ENCODE measurements at regions not wholly inside any gene's neighbourhood (a gene's known extent, or its start where the extent isn't known, plus 50 kb on each side); places are given as distances from the start of the nearest gene placed in this dataset.

- no peak for TF ChIP-seq ZFX (IDR thresholded peaks at IDR 0.05)
- TF ChIP-seq, protein P1, sequence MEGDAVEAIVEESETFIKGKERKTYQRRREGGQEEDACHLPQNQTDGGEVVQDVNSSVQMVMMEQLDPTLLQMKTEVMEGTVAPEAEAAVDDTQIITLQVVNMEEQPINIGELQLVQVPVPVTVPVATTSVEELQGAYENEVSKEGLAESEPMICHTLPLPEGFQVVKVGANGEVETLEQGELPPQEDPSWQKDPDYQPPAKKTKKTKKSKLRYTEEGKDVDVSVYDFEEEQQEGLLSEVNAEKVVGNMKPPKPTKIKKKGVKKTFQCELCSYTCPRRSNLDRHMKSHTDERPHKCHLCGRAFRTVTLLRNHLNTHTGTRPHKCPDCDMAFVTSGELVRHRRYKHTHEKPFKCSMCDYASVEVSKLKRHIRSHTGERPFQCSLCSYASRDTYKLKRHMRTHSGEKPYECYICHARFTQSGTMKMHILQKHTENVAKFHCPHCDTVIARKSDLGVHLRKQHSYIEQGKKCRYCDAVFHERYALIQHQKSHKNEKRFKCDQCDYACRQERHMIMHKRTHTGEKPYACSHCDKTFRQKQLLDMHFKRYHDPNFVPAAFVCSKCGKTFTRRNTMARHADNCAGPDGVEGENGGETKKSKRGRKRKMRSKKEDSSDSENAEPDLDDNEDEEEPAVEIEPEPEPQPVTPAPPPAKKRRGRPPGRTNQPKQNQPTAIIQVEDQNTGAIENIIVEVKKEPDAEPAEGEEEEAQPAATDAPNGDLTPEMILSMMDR (conservative IDR thresholded peaks at IDR 0.05) = no peak
- no peak overlapping the region for H3K27ac ChIP-seq
These were observed 171.4 kb upstream of the AFDN start for GRCh38 chr6:167655174-167655821.

DNA sequence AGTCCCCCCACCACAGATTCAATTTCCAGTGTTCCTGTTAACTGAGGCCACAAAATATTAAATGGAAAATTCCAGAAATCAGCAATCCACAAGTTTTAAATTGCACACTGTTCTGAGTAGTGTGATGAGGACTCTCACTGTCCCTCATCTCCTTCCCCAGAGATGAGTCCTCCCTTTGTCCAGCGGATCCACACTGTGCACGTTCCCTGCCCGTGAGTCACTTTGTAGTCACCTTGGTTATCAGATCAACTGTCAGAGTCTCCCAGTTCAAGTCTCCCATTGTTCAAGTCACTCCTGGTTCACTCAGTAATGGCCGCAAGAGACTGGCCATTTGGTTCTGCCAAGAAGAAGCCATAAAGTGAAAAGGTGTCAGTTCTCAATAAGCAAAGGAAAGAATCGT, 168.6 kb upstream of the AFDN start:
- TF ChIP-seq, protein P1 (conservative IDR thresholded peaks at IDR 0.05) = no peak
- TF ChIP-seq ZFX (IDR thresholded peaks at IDR 0.05) = no peak
- no peak overlapping the region for H3K27ac ChIP-seq

GRCh38 chr6:167659046-167659445, 167.7 kb upstream of the AFDN start:
- no peak overlapping the region for H3K27ac ChIP-seq
- TF ChIP-seq, protein P1 (conservative IDR thresholded peaks at IDR 0.05) = no peak

- no peak for TF ChIP-seq ZFX (IDR thresholded peaks at IDR 0.05)
- TF ChIP-seq, protein P1 (conservative IDR thresholded peaks at IDR 0.05) = no peak
- H3K27ac ChIP-seq = no peak overlapping the region
These were observed 166.3 kb upstream of the AFDN start for GRCh38 chr6:167660424-167660823.

DNA sequence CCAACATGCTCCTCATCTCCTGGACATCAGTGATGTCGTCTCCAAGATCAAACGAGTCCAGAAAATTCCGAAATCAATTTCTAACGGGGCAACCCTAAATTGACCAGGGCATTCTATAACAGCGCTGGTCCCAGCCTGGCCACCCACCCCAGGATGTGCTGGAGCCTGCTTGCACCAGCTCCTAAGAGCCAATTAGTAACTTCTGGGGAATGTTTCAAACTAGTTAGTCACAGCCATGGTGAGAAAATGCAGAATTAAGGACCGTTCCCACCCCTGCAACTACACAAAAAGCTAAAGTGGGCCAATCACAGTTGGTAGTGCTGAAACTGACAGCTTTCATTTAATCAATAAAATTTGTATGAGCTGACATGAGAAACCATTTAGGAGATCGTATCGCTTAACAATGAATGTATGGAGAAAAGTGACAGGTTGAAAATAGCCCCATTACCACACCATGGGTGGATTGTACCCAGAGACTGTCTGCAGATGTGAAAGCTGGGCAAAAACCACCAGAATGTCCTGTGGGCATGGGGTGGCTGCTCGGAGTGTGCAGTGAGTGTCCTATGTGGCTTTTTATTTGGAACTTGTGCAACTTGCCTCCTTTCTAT, 165.7 kb upstream of the AFDN start:
- H3K27ac ChIP-seq = no peak overlapping the region
- TF ChIP-seq, protein P1 (conservative IDR thresholded peaks at IDR 0.05) = no peak
- no peak for TF ChIP-seq ZFX (IDR thresholded peaks at IDR 0.05)

DNA sequence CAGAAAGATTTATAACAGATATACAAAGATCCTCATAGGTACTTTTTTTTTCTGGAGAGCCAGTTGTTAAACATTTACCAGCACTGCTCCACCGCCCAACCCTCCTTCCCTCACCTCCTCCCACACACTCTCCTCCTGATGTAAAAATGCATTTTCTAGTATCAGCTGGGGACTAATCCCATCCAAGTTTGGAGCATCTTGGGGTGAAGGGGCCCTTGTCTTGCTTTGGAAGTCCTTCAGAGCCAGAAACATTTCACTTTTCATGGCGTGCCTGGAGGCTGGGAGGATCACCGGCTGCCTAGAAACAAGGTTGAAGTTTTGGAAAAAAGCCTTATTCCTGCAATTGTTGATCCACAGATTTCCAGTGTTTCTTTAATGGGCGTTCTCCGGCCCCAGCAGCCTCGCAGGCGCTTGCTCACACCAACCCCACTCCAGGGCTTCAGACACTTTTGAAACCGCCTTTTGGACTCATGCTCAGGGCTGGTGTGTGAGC, 165.1 kb upstream of the AFDN start:
- TF ChIP-seq, protein P1 (conservative IDR thresholded peaks at IDR 0.05) = no peak
- TF ChIP-seq ZFX (IDR thresholded peaks at IDR 0.05) = no peak
- H3K27ac ChIP-seq = no peak overlapping the region

GRCh38 chr6:167662075-167662880, 164.4 kb upstream of the AFDN start:
- H3K27ac ChIP-seq = no peak overlapping the region
- TF ChIP-seq, protein P1 (conservative IDR thresholded peaks at IDR 0.05) = no peak
- no peak for TF ChIP-seq ZFX (IDR thresholded peaks at IDR 0.05)
